MCF 10A (cell line): ENCODE measurements at regions not wholly inside any gene's neighbourhood (a gene's known extent, or its start where the extent isn't known, plus 50 kb on each side); places are given as distances from the start of the nearest gene placed in this dataset.

Experiments used
- BruUV-seq: library from RNA; stranded (reverse); fragments of 400-500 nt; replicated peaks from 2 replicates; lab custom pipeline; 2021; lab: Mats Ljungman, UMichigan
- CTCF ChIA-PET: fragments of 300-600 bp; sonication (Branson Sonifier 250); formaldehyde crosslinking; extraction: SDS; loops from one replicate; lab custom pipeline; 2021; ENCODE audit warnings: antibody characterized with exemption, inconsistent platforms; lab: Yijun Ruan, JAX
- POLR2A ChIA-PET: fragments of 300-600, 350-650 bp; sonication (Branson Sonifier 250); formaldehyde crosslinking; extraction: SDS; loops from one replicate; lab custom pipeline; 2020; ENCODE audit warnings: antibody characterized with exemption, inconsistent platforms; lab: Yijun Ruan, JAX
- DNase-seq: peaks from one replicate; pipeline ENCODE4 v3.0.0-alpha.2; 2018; ENCODE audit not compliant: unreplicated experiment
- H3K27ac Mint-ChIP-seq: one replicate; pipeline ENCODE4 v1.8.0; 2022; ENCODE audit warnings: mild to moderate bottlenecking, low read depth, mixed read lengths; ENCODE audit not compliant: unreplicated experiment
- H3K27me3 Mint-ChIP-seq: one replicate; pipeline ENCODE4 v1.8.0; 2022; ENCODE audit warnings: mixed read lengths; ENCODE audit not compliant: insufficient read depth, unreplicated experiment
- H3K36me3 Mint-ChIP-seq: one replicate; pipeline ENCODE4 v1.8.0; 2022; ENCODE audit warnings: mild to moderate bottlenecking, moderate library complexity, mixed read lengths; ENCODE audit not compliant: insufficient read depth, unreplicated experiment
- H3K4me1 Mint-ChIP-seq: one replicate; pipeline ENCODE4 v1.8.0; 2022; ENCODE audit warnings: mixed read lengths; ENCODE audit not compliant: insufficient read depth, unreplicated experiment
- H3K4me3 Mint-ChIP-seq: one replicate; pipeline ENCODE4 v1.8.0; 2022; ENCODE audit warnings: mild to moderate bottlenecking, moderate library complexity, mixed read lengths; ENCODE audit not compliant: unreplicated experiment
- H3K9me3 Mint-ChIP-seq: one replicate; pipeline ENCODE4 v1.8.0; 2022; ENCODE audit warnings: mixed read lengths; ENCODE audit not compliant: unreplicated experiment
- intact Hi-C: fragments of 100-400 bp; cut with micrococcal nuclease; formaldehyde crosslinking; loops from 2 replicates; pipeline ENCODE4 v1.14.1; 2022
- TF ChIP-seq, protein P1 (sequence below): fragments of 200-600 bp; IDR thresholded peaks from one replicate; pipeline ENCODE4 v1.8.0; 2022; ENCODE audit warnings: antibody characterized with exemption, mild to moderate bottlenecking; ENCODE audit not compliant: unreplicated experiment

DNA sequence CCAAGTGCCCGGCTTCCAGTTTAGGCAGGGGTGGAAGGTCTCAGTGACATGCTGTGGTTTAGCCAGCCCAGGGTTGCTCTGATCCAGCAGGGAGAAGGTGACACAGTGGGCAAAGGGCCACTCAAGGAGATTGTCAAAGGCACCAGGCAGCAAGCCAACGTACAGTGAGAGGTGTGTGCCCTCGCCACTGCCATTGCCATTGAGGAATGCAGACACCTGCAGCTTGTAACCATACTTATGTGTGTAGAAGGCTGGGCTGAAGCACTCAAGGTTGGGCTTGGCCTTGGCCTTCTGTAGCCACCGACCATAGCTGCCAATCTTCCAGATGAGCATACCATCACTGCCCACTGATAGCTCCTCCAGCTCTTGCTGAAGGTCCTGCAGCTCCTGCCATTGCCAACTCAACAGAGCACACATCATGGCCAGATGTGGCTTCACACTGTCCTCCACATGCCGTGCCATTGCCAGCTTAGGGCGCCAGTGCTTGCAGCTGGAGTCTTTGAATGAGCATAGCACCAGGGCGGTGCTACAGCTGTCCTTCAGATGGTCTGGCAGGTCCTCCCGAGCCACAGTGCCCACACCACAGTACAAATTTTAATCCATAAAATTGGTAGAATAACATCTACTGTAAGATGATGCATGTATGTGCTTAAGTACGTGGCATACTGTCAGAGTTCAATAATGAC lies 59.7 kb upstream of the HMHB1 start:
- Mint-ChIP-seq H3K4me3 (no peak overlapping the region), H3K27ac (no peak overlapping the region), H3K9me3 (peaks cover 7% of the 10 kb centered on the region), H3K27me3 (no peaks in the 10 kb centered on the region), H3K36me3 (no peaks in the 10 kb centered on the region), H3K4me1 (no peaks in the 10 kb centered on the region)
- DNase-seq = no peak
- ChIA-PET POLR2A (no interaction called here), CTCF (interaction anchor here (0.7 to 0.9 kb wide), 2 partner anchors 16 to 19 kb away, joined by 3 to 4 read pairs; no protein-coding TSS in a partner anchor)
- no TSS peak for BruUV-seq
- intact Hi-C loops = no loop called here
- TF ChIP-seq, protein P1, sequence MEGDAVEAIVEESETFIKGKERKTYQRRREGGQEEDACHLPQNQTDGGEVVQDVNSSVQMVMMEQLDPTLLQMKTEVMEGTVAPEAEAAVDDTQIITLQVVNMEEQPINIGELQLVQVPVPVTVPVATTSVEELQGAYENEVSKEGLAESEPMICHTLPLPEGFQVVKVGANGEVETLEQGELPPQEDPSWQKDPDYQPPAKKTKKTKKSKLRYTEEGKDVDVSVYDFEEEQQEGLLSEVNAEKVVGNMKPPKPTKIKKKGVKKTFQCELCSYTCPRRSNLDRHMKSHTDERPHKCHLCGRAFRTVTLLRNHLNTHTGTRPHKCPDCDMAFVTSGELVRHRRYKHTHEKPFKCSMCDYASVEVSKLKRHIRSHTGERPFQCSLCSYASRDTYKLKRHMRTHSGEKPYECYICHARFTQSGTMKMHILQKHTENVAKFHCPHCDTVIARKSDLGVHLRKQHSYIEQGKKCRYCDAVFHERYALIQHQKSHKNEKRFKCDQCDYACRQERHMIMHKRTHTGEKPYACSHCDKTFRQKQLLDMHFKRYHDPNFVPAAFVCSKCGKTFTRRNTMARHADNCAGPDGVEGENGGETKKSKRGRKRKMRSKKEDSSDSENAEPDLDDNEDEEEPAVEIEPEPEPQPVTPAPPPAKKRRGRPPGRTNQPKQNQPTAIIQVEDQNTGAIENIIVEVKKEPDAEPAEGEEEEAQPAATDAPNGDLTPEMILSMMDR = no peak

DNA sequence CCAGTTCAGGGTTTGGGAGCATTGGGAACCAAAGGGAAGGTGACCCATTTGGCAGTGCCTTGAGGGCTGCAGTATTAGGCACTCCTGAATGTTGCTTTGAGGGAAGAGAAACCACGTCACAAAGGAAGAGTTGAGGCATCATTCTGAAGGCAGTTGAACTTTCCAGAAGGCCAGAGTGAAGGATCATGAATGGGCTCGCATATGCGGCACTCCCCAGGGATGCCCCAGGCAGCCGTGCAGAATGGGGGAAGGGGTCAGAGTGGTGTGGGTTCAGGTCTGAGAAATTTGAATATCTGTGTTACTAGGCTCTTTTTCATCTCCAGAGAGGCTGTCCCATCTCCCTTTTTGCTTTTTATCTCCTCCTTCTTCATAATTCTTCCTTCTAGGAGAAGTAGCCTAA lies 60.6 kb upstream of the HMHB1 start:
- ChIA-PET POLR2A (no interaction called here), CTCF (no interaction called here)
- H3K4me3 Mint-ChIP-seq = no peak overlapping the region
- no peak for DNase-seq
- no TSS peak for BruUV-seq
- intact Hi-C loops = no loop called here
- no peaks in the 10 kb centered on the region for H3K27me3 Mint-ChIP-seq
- peaks cover 7% of the 10 kb centered on the region for H3K9me3 Mint-ChIP-seq
- H3K36me3 Mint-ChIP-seq = no peaks in the 10 kb centered on the region
- TF ChIP-seq, protein P1 = no peak
- no peak overlapping the region for H3K27ac Mint-ChIP-seq
- H3K4me1 Mint-ChIP-seq = no peaks in the 10 kb centered on the region

DNA sequence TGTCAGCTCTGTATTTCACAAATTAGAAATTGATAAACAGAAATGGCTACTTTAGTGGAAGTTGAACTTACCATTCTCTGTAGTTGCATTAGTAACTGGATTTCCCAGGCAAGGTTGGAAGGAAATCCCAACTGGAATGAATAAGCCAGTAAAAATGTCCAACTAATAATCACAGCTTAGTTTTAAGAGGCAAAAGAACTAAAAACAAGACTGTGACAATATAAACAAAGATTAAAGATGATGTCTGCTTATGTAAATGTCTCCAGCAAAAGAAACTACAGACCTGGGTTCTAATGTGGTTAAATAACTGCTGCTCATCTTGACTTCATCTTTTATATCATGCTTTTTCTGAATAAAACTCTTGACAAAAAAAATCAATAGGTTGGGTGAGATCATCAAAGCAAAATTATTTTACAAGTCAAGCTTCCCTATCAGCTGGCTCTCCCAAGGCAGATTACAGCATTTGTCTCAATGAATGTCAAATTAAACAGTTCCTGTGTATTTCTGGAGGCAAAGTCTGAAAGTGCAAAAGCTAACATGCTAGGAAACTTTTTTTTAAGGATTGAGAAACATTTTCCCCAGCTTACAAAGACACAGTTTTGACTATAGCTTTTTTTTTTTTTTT lies 62.3 kb upstream of the HMHB1 start:
- intact Hi-C loops = no loop called here
- H3K9me3 Mint-ChIP-seq = peaks cover 7% of the 10 kb centered on the region
- TF ChIP-seq, protein P1 = no peak
- BruUV-seq = no TSS peak
- ChIA-PET POLR2A (interaction anchor here (0.6 kb wide), 1 partner anchor 24 kb away, joined by 3 read pairs; no protein-coding TSS in a partner anchor), CTCF (interaction anchor here (0.6 kb wide), 1 partner anchor 22 kb away, joined by 4 read pairs; no protein-coding TSS in a partner anchor)
- H3K4me1 Mint-ChIP-seq = no peaks in the 10 kb centered on the region
- no peak for DNase-seq
- no peak overlapping the region for H3K27ac Mint-ChIP-seq
- H3K36me3 Mint-ChIP-seq = no peaks in the 10 kb centered on the region
- H3K4me3 Mint-ChIP-seq = no peak overlapping the region
- no peaks in the 10 kb centered on the region for H3K27me3 Mint-ChIP-seq

DNA sequence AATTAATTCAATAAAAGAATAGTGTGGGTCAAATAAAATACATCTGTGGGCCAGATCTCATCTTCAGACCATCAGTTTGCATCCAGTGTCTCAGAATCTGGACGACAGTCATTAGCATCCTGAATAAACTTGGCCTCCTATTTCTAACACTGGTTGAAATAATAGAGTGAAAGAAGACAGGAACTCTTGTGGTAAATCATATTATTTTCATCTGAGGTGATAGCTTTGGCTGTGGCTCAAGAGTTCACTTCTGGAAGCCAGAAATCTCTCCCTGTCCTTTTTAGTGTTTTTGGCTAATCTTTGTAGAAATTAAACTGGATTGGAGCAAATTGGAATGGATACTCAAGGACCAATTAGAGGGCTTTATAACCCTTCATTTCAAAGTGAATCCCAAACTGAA lies 63.4 kb upstream of the HMHB1 start:
- H3K27me3 Mint-ChIP-seq = no peaks in the 10 kb centered on the region
- TF ChIP-seq, protein P1 = no peak
- no peak for DNase-seq
- H3K4me1 Mint-ChIP-seq = no peaks in the 10 kb centered on the region
- CTCF ChIA-PET = no interaction called here
- no peak overlapping the region for H3K27ac Mint-ChIP-seq
- no TSS peak for BruUV-seq
- intact Hi-C loops = no loop called here
- no peaks in the 10 kb centered on the region for H3K36me3 Mint-ChIP-seq
- POLR2A ChIA-PET = no interaction called here
- no peak overlapping the region for H3K4me3 Mint-ChIP-seq
- peaks cover 7% of the 10 kb centered on the region for H3K9me3 Mint-ChIP-seq
